ENCODE measurements at regions not wholly inside any gene's neighbourhood (a gene's known extent, or its start where the extent isn't known, plus 50 kb on each side); places are given as distances from the start of the nearest gene placed in this dataset.
A peak's percentile ranks its signal among the peaks of the same experiment; 100 is the strongest.

DNA sequence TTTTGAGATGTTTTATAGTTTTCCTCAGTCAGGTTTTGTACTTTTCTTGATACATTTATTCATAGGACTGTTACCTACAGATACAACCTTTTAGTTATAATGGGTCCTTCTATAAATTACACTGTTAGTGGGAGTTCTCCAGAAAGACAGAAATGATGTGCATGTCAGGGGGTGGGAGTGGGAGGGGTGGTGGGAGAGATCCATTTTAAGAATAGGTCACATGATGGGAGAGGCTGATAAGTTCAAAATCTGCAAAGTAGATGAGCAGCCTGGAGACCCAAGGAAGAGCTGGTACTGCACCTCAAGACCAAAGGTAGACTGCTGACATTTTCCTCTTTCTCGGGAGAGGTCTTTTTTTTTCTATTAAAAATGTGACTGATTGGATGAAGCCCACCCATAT, 408.0 kb upstream of the GJE1 start:
- intact Hi-C loops (cut with micrococcal nuclease): no loop called here
- peaks cover 11% of the 10 kb centered on the region for H3K4me1 Mint-ChIP-seq (ENCODE audit: insufficient read depth, unreplicated experiment)
- POLR2A ChIA-PET: no interaction called here
- H3K27me3 Mint-ChIP-seq (ENCODE audit: insufficient read depth, unreplicated experiment): peaks cover 13% of the 10 kb centered on the region
- no peaks in the 10 kb centered on the region for H3K9me3 Mint-ChIP-seq (ENCODE audit: unreplicated experiment)
- H3K4me3 Mint-ChIP-seq (ENCODE audit: unreplicated experiment): no peak overlapping the region
- TF ChIP-seq, protein P1, sequence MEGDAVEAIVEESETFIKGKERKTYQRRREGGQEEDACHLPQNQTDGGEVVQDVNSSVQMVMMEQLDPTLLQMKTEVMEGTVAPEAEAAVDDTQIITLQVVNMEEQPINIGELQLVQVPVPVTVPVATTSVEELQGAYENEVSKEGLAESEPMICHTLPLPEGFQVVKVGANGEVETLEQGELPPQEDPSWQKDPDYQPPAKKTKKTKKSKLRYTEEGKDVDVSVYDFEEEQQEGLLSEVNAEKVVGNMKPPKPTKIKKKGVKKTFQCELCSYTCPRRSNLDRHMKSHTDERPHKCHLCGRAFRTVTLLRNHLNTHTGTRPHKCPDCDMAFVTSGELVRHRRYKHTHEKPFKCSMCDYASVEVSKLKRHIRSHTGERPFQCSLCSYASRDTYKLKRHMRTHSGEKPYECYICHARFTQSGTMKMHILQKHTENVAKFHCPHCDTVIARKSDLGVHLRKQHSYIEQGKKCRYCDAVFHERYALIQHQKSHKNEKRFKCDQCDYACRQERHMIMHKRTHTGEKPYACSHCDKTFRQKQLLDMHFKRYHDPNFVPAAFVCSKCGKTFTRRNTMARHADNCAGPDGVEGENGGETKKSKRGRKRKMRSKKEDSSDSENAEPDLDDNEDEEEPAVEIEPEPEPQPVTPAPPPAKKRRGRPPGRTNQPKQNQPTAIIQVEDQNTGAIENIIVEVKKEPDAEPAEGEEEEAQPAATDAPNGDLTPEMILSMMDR (IDR thresholded peaks at IDR 0.05; ENCODE audit: unreplicated experiment): no peak
- BruUV-seq (replicated peaks): no TSS peak
- CTCF ChIA-PET: no interaction called here
- H3K27ac Mint-ChIP-seq (ENCODE audit: low read depth, unreplicated experiment): no peak overlapping the region
- no peaks in the 10 kb centered on the region for H3K36me3 Mint-ChIP-seq (ENCODE audit: insufficient read depth, unreplicated experiment)
- DNase-seq (ENCODE audit: unreplicated experiment): no peak

- POLR2A ChIA-PET: no interaction called here
- TF ChIP-seq, protein P1 (IDR thresholded peaks at IDR 0.05; ENCODE audit: unreplicated experiment): no peak
- Mint-ChIP-seq H3K4me1 (ENCODE audit: insufficient read depth, unreplicated experiment) (no peaks in the 10 kb centered on the region), H3K27me3 (ENCODE audit: insufficient read depth, unreplicated experiment) (peaks cover 38% of the 10 kb centered on the region), H3K36me3 (ENCODE audit: insufficient read depth, unreplicated experiment) (no peaks in the 10 kb centered on the region), H3K27ac (ENCODE audit: low read depth, unreplicated experiment) (no peak overlapping the region), H3K4me3 (ENCODE audit: unreplicated experiment) (no peak overlapping the region), H3K9me3 (ENCODE audit: unreplicated experiment) (no peaks in the 10 kb centered on the region)
- intact Hi-C loops (cut with micrococcal nuclease): no loop called here
- CTCF ChIA-PET: interaction anchor here (0.6 kb wide), 1 partner anchor 10 kb away, joined by 3 read pairs; no protein-coding TSS in a partner anchor
- peak; percentile 11 for DNase-seq (ENCODE audit: unreplicated experiment)
- no TSS peak for BruUV-seq (replicated peaks)
Measured at GRCh38 chr6:141719476-141719875, 413.2 kb upstream of the GJE1 start.

- intact Hi-C loops (cut with micrococcal nuclease): no loop called here
- CTCF ChIA-PET: no interaction called here
- TF ChIP-seq, protein P1 (IDR thresholded peaks at IDR 0.05; ENCODE audit: unreplicated experiment): no peak
- Mint-ChIP-seq H3K4me1 (ENCODE audit: insufficient read depth, unreplicated experiment) (no peaks in the 10 kb centered on the region), H3K27me3 (ENCODE audit: insufficient read depth, unreplicated experiment) (peaks cover 20% of the 10 kb centered on the region), H3K4me3 (ENCODE audit: unreplicated experiment) (no peak overlapping the region), H3K9me3 (ENCODE audit: unreplicated experiment) (no peaks in the 10 kb centered on the region), H3K27ac (ENCODE audit: low read depth, unreplicated experiment) (no peak overlapping the region), H3K36me3 (ENCODE audit: insufficient read depth, unreplicated experiment) (no peaks in the 10 kb centered on the region)
- BruUV-seq (replicated peaks): no TSS peak
- POLR2A ChIA-PET: no interaction called here
- DNase-seq (ENCODE audit: unreplicated experiment): no peak
Measured at GRCh38 chr6:141705431-141705830, 427.3 kb upstream of the GJE1 start.

DNA sequence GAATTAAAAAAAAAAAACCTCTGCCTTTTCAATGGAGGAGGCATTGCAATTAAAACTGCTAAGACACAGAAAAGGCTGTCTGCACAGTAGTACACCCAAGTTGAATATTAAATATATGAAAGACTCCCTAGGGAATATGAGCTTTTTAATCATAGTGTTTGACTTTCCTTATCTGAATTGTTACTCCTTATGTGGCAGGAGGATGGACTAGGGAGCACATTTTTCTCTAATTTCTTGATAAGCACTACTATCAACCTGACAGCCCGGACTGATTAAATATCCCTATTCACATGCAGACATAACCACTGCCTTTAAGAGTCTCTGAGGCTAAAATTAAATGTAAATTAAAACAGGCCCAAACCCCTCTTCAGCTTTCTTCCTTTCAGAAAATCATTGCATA, 428.6 kb upstream of the GJE1 start:
- BruUV-seq (replicated peaks): no TSS peak
- no peak for DNase-seq (ENCODE audit: unreplicated experiment)
- POLR2A ChIA-PET: no interaction called here
- TF ChIP-seq, protein P1 (IDR thresholded peaks at IDR 0.05; ENCODE audit: unreplicated experiment): no peak
- intact Hi-C loops (cut with micrococcal nuclease): no loop called here
- Mint-ChIP-seq H3K4me3 (ENCODE audit: unreplicated experiment) (no peak overlapping the region), H3K9me3 (ENCODE audit: unreplicated experiment) (no peaks in the 10 kb centered on the region), H3K27me3 (ENCODE audit: insufficient read depth, unreplicated experiment) (peaks cover 7% of the 10 kb centered on the region), H3K27ac (ENCODE audit: low read depth, unreplicated experiment) (no peak overlapping the region), H3K4me1 (ENCODE audit: insufficient read depth, unreplicated experiment) (no peaks in the 10 kb centered on the region), H3K36me3 (ENCODE audit: insufficient read depth, unreplicated experiment) (no peaks in the 10 kb centered on the region)
- CTCF ChIA-PET: no interaction called here

Measured in MCF 10A (cell line).